ENCODE measurements at regions not wholly inside any gene's neighbourhood (a gene's known extent, or its start where the extent isn't known, plus 50 kb on each side); places are given as distances from the start of the nearest gene placed in this dataset.

- TF ChIP-seq CTCF (conservative IDR thresholded peaks at IDR 0.05; ENCODE audit: low read depth in 2 of 2) (no peak), REST (IDR thresholded peaks at IDR 0.05; ENCODE audit: unreplicated experiment) (no peak), EZH2 (IDR thresholded peaks at IDR 0.05; ENCODE audit: low read depth, unreplicated experiment) (no peak), POLR2AphosphoS5 (IDR thresholded peaks at IDR 0.05; ENCODE audit: low read depth) (no peak), JUNB (IDR thresholded peaks at IDR 0.05; ENCODE audit: unreplicated experiment) (no peak), EZH2phosphoT487 (IDR thresholded peaks at IDR 0.05; ENCODE audit: unreplicated experiment) (no peak), CREB1 (CRISPR knock-in tag; IDR thresholded peaks at IDR 0.05; ENCODE audit: low read depth) (no peak), STAT1 (IDR thresholded peaks at IDR 0.05; ENCODE audit: unreplicated experiment) (no peak), NANOG (IDR thresholded peaks at IDR 0.05; ENCODE audit: borderline replicate concordance) (no peak), ZNF331 (CRISPR knock-in tag; IDR thresholded peaks at IDR 0.05; ENCODE audit: low read depth) (no peak)
- TF ChIP-seq, protein P1, sequence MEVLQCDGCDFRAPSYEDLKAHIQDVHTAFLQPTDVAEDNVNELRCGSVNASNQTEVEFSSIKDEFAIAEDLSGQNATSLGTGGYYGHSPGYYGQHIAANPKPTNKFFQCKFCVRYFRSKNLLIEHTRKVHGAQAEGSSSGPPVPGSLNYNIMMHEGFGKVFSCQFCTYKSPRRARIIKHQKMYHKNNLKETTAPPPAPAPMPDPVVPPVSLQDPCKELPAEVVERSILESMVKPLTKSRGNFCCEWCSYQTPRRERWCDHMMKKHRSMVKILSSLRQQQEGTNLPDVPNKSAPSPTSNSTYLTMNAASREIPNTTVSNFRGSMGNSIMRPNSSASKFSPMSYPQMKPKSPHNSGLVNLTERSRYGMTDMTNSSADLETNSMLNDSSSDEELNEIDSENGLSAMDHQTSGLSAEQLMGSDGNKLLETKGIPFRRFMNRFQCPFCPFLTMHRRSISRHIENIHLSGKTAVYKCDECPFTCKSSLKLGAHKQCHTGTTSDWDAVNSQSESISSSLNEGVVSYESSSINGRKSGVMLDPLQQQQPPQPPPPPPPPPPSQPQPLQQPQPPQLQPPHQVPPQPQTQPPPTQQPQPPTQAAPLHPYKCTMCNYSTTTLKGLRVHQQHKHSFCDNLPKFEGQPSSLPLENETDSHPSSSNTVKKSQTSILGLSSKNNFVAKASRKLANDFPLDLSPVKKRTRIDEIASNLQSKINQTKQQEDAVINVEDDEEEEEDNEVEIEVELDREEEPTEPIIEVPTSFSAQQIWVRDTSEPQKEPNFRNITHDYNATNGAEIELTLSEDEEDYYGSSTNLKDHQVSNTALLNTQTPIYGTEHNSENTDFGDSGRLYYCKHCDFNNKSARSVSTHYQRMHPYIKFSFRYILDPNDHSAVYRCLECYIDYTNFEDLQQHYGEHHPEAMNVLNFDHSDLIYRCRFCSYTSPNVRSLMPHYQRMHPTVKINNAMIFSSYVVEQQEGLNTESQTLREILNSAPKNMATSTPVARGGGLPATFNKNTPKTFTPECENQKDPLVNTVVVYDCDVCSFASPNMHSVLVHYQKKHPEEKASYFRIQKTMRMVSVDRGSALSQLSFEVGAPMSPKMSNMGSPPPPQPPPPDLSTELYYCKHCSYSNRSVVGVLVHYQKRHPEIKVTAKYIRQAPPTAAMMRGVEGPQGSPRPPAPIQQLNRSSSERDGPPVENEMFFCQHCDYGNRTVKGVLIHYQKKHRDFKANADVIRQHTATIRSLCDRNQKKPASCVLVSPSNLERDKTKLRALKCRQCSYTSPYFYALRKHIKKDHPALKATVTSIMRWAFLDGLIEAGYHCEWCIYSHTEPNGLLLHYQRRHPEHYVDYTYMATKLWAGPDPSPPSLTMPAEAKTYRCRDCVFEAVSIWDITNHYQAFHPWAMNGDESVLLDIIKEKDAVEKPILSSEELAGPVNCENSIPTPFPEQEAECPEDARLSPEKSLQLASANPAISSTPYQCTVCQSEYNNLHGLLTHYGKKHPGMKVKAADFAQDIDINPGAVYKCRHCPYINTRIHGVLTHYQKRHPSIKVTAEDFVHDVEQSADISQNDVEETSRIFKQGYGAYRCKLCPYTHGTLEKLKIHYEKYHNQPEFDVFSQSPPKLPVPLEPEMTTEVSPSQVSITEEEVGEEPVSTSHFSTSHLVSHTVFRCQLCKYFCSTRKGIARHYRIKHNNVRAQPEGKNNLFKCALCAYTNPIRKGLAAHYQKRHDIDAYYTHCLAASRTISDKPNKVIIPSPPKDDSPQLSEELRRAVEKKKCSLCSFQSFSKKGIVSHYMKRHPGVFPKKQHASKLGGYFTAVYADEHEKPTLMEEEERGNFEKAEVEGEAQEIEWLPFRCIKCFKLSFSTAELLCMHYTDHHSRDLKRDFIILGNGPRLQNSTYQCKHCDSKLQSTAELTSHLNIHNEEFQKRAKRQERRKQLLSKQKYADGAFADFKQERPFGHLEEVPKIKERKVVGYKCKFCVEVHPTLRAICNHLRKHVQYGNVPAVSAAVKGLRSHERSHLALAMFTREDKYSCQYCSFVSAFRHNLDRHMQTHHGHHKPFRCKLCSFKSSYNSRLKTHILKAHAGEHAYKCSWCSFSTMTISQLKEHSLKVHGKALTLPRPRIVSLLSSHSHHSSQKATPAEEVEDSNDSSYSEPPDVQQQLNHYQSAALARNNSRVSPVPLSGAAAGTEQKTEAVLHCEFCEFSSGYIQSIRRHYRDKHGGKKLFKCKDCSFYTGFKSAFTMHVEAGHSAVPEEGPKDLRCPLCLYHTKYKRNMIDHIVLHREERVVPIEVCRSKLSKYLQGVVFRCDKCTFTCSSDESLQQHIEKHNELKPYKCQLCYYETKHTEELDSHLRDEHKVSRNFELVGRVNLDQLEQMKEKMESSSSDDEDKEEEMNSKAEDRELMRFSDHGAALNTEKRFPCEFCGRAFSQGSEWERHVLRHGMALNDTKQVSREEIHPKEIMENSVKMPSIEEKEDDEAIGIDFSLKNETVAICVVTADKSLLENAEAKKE (CRISPR knock-in tag; IDR thresholded peaks at IDR 0.05): no peak
Observed at GRCh38 chr6:166041277-166041676, 126.4 kb downstream of the TBXT start.

Data from GM23338 (cell line).